CD14-positive monocyte (primary cell): ENCODE measurements at regions not wholly inside any gene's neighbourhood (a gene's known extent, or its start where the extent isn't known, plus 50 kb on each side); places are given as distances from the start of the nearest gene placed in this dataset.

Experiments used
- DNase-seq, 3 donors: peaks; one replicate each; pipeline ENCODE4 v3.0.0-alpha.2; 2011 to 2022
- H2AFZ ChIP-seq: 2 replicates; pipeline ENCODE4 v1.6.0; 2012; ENCODE audit warnings: mild to moderate bottlenecking, low read depth, low read length, inconsistent platforms; ENCODE audit not compliant: insufficient read depth, poor library complexity, severe bottlenecking
- H3K27ac ChIP-seq, 2 donors: 1 replicate in 1 of 2; 2 replicates in 1 of 2; pipeline ENCODE4 v1.5.1; 2012 to 2013; ENCODE audit warnings: low read length in 2 of 2, control low read depth in 1 of 2, inconsistent platforms in 1 of 2, low read depth in 1 of 2, mild to moderate bottlenecking in 1 of 2
- H3K27me3 ChIP-seq, 2 donors: one replicate each; pipeline versions ENCODE4 v1.6.0 to v1.6.1; 2011 to 2013; ENCODE audit warnings: low read length in 2 of 2; ENCODE audit not compliant: control insufficient read depth in 2 of 2, insufficient read depth in 2 of 2
- H3K36me3 ChIP-seq, 2 donors: replicated peaks in 1 of 2; 1 replicate in 1 of 2; 2 replicates in 1 of 2; pipeline versions ENCODE4 v1.5.1 to v1.6.1; 2012 to 2013; ENCODE audit warnings: low read length in 2 of 2, control low read depth in 1 of 2, inconsistent platforms in 1 of 2, mild to moderate bottlenecking in 1 of 2; ENCODE audit not compliant: insufficient read depth in 2 of 2, control insufficient read depth in 1 of 2
- H3K4me1 ChIP-seq, 2 donors: 1 replicate in 1 of 2; 2 replicates in 1 of 2; pipeline versions ENCODE4 v1.5.1 to v1.6.1; 2012 to 2013; ENCODE audit warnings: low read length in 2 of 2, control low read depth in 1 of 2, inconsistent platforms in 1 of 2, mild to moderate bottlenecking in 1 of 2, moderate library complexity in 1 of 2; ENCODE audit not compliant: insufficient read depth in 2 of 2, control insufficient read depth in 1 of 2
- H3K4me2 ChIP-seq: replicated peaks from 2 replicates; pipeline ENCODE3; 2012; ENCODE audit warnings: low read length, moderate library complexity, mild to moderate bottlenecking; ENCODE audit not compliant: poor library complexity, severe bottlenecking; ENCODE audit errors: extremely low read depth
- H3K4me3 ChIP-seq, 3 experiments: fragments of 200-600 bp in 1 of 3; sonication (generic) in 1 of 3; replicated peaks in 1 of 3; 1 replicate in 2 of 3; 2 replicates in 1 of 3; pipeline ENCODE4 v1.5.1; 2011 to 2013; ENCODE audit warnings: low read length in 3 of 3, mild to moderate bottlenecking in 3 of 3, control low read depth in 2 of 3, low read depth in 2 of 3, inconsistent platforms in 1 of 3, moderate library complexity in 1 of 3
- H3K79me2 ChIP-seq: 2 replicates; pipeline ENCODE4 v1.6.0; 2012; ENCODE audit warnings: mild to moderate bottlenecking, control low read depth, inconsistent platforms, low read length, moderate library complexity; ENCODE audit not compliant: insufficient read depth
- H3K9ac ChIP-seq: 2 replicates; pipeline ENCODE4 v1.6.0; 2017; ENCODE audit warnings: low read length, mild to moderate bottlenecking; ENCODE audit not compliant: insufficient read depth, poor library complexity, severe bottlenecking
- H3K9me3 ChIP-seq, 2 donors: replicated peaks in 1 of 2; 1 replicate in 1 of 2; 2 replicates in 1 of 2; pipeline versions ENCODE4 v1.5.1 to v1.6.1; 2012 to 2013; ENCODE audit warnings: low read length in 2 of 2, control low read depth in 1 of 2; ENCODE audit not compliant: control insufficient read depth in 1 of 2, insufficient read depth in 1 of 2
- H4K20me1 ChIP-seq: 2 replicates; pipeline ENCODE4 v1.6.0; 2012; ENCODE audit warnings: mild to moderate bottlenecking, low read length, control low read depth, moderate library complexity; ENCODE audit not compliant: insufficient read depth
- H3K27ac Mint-ChIP-seq, 7 donors: one replicate each; pipeline ENCODE4 v1.8.0; 2020; ENCODE audit warnings: mild to moderate bottlenecking in 7 of 7, mixed read lengths in 7 of 7, moderate library complexity in 6 of 7, inconsistent platforms in 2 of 7
- H3K27me3 Mint-ChIP-seq, 3 donors: one replicate each; pipeline ENCODE4 v1.8.0; 2021 to 2022; ENCODE audit warnings: low read depth in 3 of 3, mild to moderate bottlenecking in 3 of 3, mixed read lengths in 3 of 3, moderate library complexity in 3 of 3, inconsistent platforms in 1 of 3
- H3K36me3 Mint-ChIP-seq, 2 donors: one replicate each; pipeline ENCODE4 v1.8.0; 2020; ENCODE audit warnings: mixed read lengths in 2 of 2, inconsistent platforms in 1 of 2, mild to moderate bottlenecking in 1 of 2
- H3K4me1 Mint-ChIP-seq: one replicate; pipeline ENCODE4 v1.8.0; 2020; ENCODE audit warnings: mild to moderate bottlenecking, mixed read lengths
- H3K4me3 Mint-ChIP-seq, 2 donors: one replicate each; pipeline ENCODE4 v1.8.0; 2020; ENCODE audit warnings: mild to moderate bottlenecking in 2 of 2, mixed read lengths in 2 of 2, moderate library complexity in 1 of 2
- H3K9me3 Mint-ChIP-seq, 7 donors: one replicate each; pipeline ENCODE4 v1.8.0; 2020 to 2022; ENCODE audit warnings: mixed read lengths in 7 of 7, mild to moderate bottlenecking in 6 of 7, moderate library complexity in 6 of 7, inconsistent platforms in 2 of 7
- CTCF ChIP-seq: fragments of 200-600 bp; IDR thresholded peaks from one replicate; pipeline ENCODE4 v1.8.0; 2022; ENCODE audit warnings: antibody characterized with exemption, mild to moderate bottlenecking
- WGBS: methylation state at CpG from one replicate; pipeline ENCODE4 v1.1.5; 2013; ENCODE audit warnings: missing lambda C conversion rate; ENCODE audit not compliant: insufficient coverage; 5-methylcytosine and 5-hydroxymethylcytosine counted together
- intact Hi-C, 2 donors: fragments of 100-400 bp; cut with micrococcal nuclease; formaldehyde crosslinking; loops; one replicate each; pipeline versions ENCODE4 v1.15.0 to v1.15.1; 2023

DNA sequence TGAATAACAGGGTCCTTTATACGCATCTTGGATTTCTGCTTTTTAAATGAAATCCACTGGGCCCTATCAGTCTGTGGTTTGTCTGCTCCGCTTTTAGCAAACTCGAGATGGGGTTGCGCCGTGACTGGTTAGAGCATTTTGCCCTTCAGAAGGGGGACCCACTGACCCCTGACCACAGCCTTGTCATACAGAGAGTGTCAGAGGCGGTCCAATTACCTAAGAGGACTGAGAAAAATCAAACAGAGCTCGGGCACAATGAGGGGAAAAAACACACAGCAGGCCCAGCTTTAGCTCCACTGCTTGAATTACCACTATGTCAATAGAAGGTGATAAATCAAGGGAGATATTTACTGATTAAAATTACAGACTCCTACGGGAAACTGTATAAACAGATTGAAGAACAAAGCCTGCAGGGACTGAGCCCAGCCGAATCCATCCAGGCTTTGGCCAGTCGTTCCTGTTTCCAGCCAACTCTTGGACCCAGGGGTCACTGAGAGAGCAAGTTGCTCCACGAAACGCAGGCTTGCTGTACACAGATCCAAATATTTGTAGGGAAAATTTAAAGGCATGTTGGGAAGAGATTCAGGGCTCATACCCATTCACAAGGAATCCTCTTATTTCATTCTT lies 131.9 kb upstream of the ZFHX3 start:
- Histone ChIP-seq H3K27me3 (no peaks in the 10 kb centered on the region), H3K4me1 (no peaks in the 10 kb centered on the region), H3K36me3 (no peaks in the 10 kb centered on the region), H3K27ac (no peak overlapping the region), H3K9ac (no peak overlapping the region), H3K4me2 (no peak overlapping the region), H3K79me2 (no peaks in the 10 kb centered on the region), H3K9me3 (no peaks in the 10 kb centered on the region), H4K20me1 (no peaks in the 10 kb centered on the region), H2AFZ (no peak overlapping the region), H3K4me3 (no peak overlapping the region)
- Mint-ChIP-seq H3K4me1 (peaks cover 9% of the 10 kb centered on the region), H3K36me3 (no peaks in the 10 kb centered on the region), H3K4me3 (no peak overlapping the region), H3K27ac (no peak overlapping the region), H3K9me3 (no peaks in the 10 kb centered on the region), H3K27me3 (peaks cover 0 to 3% (median 1%) of the 10 kb centered on the region in 3 donors)
- 95% methylated on average over 8 of the region's 12 CpGs for WGBS
- no peak for TF ChIP-seq CTCF
- intact Hi-C loops, result no loop called here
- DNase-seq, result no peak

- H3K27me3 Mint-ChIP-seq, result peaks cover 1 to 5% (median 1%) of the 10 kb centered on the region in 3 donors
Measured at GRCh38 chr16:73177729-73178295, 129.9 kb upstream of the ZFHX3 start.

More at GRCh38 chr16:73177729-73178295, 129.9 kb upstream of the ZFHX3 start:
- H3K4me2 ChIP-seq, result no peak overlapping the region
- Mint-ChIP-seq H3K9me3 (no peaks in the 10 kb centered on the region), H3K27ac (peak overlapping the region in 1 of 7 donors; percentile 57), H3K36me3 (no peaks in the 10 kb centered on the region), H3K4me1 (peaks cover 9% of the 10 kb centered on the region), H3K4me3 (no peak overlapping the region)
- WGBS, result 80% methylated on average over 5 of the region's 8 CpGs
- TF ChIP-seq CTCF, result no peak
- intact Hi-C loops, result no loop called here
- no peak overlapping the region for H3K9ac ChIP-seq
- no peaks in the 10 kb centered on the region for H3K9me3 ChIP-seq
- no peaks in the 10 kb centered on the region for H3K79me2 ChIP-seq
- H3K27me3 ChIP-seq, result no peaks in the 10 kb centered on the region
- no peaks in the 10 kb centered on the region for H4K20me1 ChIP-seq
- H3K36me3 ChIP-seq, result no peaks in the 10 kb centered on the region
- H3K4me1 ChIP-seq, result no peaks in the 10 kb centered on the region
- no peak overlapping the region for H2AFZ ChIP-seq
- DNase-seq, result no peak
- H3K27ac ChIP-seq, result no peak overlapping the region
- no peak overlapping the region for H3K4me3 ChIP-seq
